ENCODE measurements at regions not wholly inside any gene's neighbourhood (a gene's known extent, or its start where the extent isn't known, plus 50 kb on each side); places are given as distances from the start of the nearest gene placed in this dataset.

DNA sequence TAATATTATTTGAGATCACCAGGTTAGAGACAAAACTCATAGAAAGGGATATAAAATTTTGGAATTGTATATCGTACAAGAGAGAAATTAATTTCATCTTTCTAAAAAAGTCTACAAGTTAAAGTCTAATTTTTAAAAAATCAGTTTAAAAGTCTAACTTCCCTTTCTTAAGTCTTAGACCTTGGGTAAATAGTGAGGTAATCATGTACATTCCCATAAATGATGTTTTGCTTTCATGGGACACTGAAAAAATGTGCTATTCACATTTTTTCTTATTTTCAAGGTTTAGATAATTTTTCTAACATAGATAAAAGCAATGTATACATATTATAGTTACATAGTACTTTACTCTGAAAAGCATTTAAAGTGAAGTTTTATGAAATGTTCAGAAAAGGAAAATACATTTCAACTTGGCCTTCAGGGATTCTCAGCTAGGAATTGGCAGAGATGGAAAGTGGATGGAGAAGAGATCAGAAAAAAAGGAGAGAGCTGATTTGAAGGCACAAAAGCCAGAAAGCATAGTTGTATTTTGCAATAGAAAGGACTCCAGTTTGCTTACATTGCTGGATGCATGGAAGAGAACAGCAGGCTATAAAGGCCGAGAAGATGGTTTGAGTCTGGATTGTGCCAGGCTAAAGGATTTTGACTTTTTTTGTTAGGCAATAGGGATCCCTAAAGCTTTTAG is 194.0 kb downstream of the CASP12 start:
- TF ChIP-seq, protein P1, sequence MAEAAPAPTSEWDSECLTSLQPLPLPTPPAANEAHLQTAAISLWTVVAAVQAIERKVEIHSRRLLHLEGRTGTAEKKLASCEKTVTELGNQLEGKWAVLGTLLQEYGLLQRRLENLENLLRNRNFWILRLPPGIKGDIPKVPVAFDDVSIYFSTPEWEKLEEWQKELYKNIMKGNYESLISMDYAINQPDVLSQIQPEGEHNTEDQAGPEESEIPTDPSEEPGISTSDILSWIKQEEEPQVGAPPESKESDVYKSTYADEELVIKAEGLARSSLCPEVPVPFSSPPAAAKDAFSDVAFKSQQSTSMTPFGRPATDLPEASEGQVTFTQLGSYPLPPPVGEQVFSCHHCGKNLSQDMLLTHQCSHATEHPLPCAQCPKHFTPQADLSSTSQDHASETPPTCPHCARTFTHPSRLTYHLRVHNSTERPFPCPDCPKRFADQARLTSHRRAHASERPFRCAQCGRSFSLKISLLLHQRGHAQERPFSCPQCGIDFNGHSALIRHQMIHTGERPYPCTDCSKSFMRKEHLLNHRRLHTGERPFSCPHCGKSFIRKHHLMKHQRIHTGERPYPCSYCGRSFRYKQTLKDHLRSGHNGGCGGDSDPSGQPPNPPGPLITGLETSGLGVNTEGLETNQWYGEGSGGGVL (CRISPR knock-in tag; IDR thresholded peaks at IDR 0.05), result no peak
- TF ChIP-seq FOXK2 (conservative IDR thresholded peaks at IDR 0.05 in 1 of 2, IDR thresholded peaks at IDR 0.05 in 1 of 2; ENCODE audit: low read depth in 2 of 2) (no peak), TFAM (CRISPR knock-in tag; conservative IDR thresholded peaks at IDR 0.05) (no peak)

All from K562 (cell line).